Thoracic aorta (tissue), 2 donors: ENCODE measurements at regions not wholly inside any gene's neighbourhood (a gene's known extent, or its start where the extent isn't known, plus 50 kb on each side); places are given as distances from the start of the nearest gene placed in this dataset.

Experiments
- ATAC-seq: fragments of 150-250 bp; one replicate; pipeline ENCODE4 v1.8.0; 2017; ENCODE audit warnings: low read depth; ENCODE audit not compliant: insufficient number of reproducible peaks, low FRiP score
- DNase-seq: peaks from one replicate; pipeline ENCODE4 v3.0.0-alpha.2; 2020; ENCODE audit warnings: low spot score
- H3K27ac ChIP-seq, 2 donors: fragments of 200-600 bp; sonication (generic); 1 replicate in 1 of 2; 2 replicates in 1 of 2; pipeline ENCODE4 v1.5.1; 2016; ENCODE audit warnings: mild to moderate bottlenecking in 2 of 2, moderate library complexity in 2 of 2
- H3K27me3 ChIP-seq: fragments of 200-600 bp; sonication (generic); replicated peaks from 2 replicates; pipeline ENCODE4 v1.6.0; 2016; ENCODE audit warnings: mild to moderate bottlenecking; ENCODE audit not compliant: insufficient read depth
- H3K36me3 ChIP-seq: fragments of 200-600 bp; sonication (generic); one replicate; pipeline ENCODE4 v1.5.1; 2016
- H3K4me1 ChIP-seq, 2 donors: fragments of 200-600 bp; sonication (generic); 1 replicate in 1 of 2; 2 replicates in 1 of 2; pipeline versions ENCODE4 v1.5.1 to v1.6.0; 2016; ENCODE audit warnings: low read depth in 2 of 2, mild to moderate bottlenecking in 1 of 2; ENCODE audit not compliant: control insufficient read depth in 1 of 2
- H3K4me3 ChIP-seq: fragments of 200-600 bp; sonication (generic); 2 replicates; pipeline ENCODE4 v1.5.1; 2016; ENCODE audit warnings: mild to moderate bottlenecking
- H3K9me3 ChIP-seq: fragments of 200-600 bp; sonication (generic); 2 replicates; pipeline ENCODE4 v1.5.1; 2016
- TF ChIP-seq, protein P1 (sequence below): fragments of 200-600 bp; sonication (generic); IDR thresholded peaks from one replicate; pipeline ENCODE4 v1.5.1; 2019; ENCODE audit warnings: antibody characterized with exemption

DNA sequence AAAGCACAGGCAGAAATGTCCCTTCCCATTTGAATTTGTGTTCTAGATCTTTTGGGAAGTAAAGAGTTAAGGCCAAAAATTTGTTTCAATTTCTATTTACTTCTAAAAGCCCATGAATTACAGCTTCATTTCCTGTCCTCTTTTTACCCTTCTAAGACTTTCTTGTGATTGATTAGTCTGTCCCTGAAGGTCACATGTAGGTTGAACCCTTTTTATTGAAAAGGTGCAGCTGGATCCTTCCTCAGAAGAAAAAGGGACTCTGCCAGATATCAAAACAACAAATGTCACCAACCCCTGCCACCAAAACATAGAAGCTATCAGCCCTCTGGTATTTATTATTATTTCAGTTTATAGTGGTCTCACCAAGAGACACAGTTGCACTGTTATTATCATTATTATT, 424.9 kb upstream of the DPP6 start:
- no peak overlapping the region for H3K4me3 ChIP-seq
- no peaks in the 10 kb centered on the region for H3K27me3 ChIP-seq
- ATAC-seq = no peak
- DNase-seq = no peak
- H3K27ac ChIP-seq = no peak overlapping the region
- no peaks in the 10 kb centered on the region for H3K4me1 ChIP-seq
- H3K9me3 ChIP-seq = no peaks in the 10 kb centered on the region
- H3K36me3 ChIP-seq = no peaks in the 10 kb centered on the region
- TF ChIP-seq, protein P1, sequence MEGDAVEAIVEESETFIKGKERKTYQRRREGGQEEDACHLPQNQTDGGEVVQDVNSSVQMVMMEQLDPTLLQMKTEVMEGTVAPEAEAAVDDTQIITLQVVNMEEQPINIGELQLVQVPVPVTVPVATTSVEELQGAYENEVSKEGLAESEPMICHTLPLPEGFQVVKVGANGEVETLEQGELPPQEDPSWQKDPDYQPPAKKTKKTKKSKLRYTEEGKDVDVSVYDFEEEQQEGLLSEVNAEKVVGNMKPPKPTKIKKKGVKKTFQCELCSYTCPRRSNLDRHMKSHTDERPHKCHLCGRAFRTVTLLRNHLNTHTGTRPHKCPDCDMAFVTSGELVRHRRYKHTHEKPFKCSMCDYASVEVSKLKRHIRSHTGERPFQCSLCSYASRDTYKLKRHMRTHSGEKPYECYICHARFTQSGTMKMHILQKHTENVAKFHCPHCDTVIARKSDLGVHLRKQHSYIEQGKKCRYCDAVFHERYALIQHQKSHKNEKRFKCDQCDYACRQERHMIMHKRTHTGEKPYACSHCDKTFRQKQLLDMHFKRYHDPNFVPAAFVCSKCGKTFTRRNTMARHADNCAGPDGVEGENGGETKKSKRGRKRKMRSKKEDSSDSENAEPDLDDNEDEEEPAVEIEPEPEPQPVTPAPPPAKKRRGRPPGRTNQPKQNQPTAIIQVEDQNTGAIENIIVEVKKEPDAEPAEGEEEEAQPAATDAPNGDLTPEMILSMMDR = no peak

DNA sequence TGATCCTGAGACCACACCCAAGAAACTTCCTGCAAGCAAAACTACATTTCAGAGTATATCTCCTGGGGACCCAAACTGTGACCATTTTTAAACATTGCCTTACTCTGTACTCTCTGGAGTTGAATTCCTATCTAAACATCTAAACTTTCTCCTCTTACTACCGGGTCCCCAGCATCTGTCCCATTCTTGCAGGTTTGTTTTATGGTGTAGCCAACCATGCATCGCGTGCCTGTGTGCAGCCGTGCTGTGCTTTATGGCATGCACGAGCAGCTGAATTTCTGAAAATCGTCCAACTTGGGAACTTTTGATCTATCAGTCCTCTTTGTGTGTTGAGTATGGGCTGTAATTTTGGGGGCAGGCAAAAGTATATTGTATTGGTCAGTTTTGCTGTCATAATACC, 423.8 kb upstream of the DPP6 start:
- TF ChIP-seq, protein P1 = no peak
- ATAC-seq (no peak), DNase-seq (no peak)
- Histone ChIP-seq H3K9me3 (no peaks in the 10 kb centered on the region), H3K4me3 (no peak overlapping the region), H3K36me3 (no peaks in the 10 kb centered on the region), H3K27ac (no peak overlapping the region), H3K27me3 (no peaks in the 10 kb centered on the region), H3K4me1 (no peaks in the 10 kb centered on the region)

DNA sequence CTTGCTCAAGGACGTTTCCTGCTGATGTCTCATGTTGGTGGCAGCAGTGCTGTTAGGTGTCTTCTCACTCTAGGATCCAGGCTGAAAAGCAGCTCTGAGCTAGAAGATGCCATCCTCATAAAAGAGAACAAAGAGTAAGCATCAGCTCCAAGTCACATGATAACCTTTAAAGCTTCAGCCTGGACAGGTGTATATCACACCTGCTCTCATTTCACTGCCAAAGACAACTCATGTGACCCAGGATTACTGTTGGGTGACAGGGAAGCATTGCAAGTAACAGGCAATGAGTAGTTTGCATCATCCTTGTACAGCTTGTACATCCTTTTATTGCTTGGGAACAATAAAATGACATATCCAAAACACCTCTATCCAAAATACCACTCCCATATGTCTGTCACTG, 423.4 kb upstream of the DPP6 start:
- H3K27me3 ChIP-seq = no peaks in the 10 kb centered on the region
- H3K9me3 ChIP-seq = no peaks in the 10 kb centered on the region
- H3K4me1 ChIP-seq = no peaks in the 10 kb centered on the region
- ATAC-seq = no peak
- TF ChIP-seq, protein P1 = no peak
- H3K27ac ChIP-seq = no peak overlapping the region
- H3K4me3 ChIP-seq = no peak overlapping the region
- DNase-seq = no peak
- H3K36me3 ChIP-seq = no peaks in the 10 kb centered on the region

DNA sequence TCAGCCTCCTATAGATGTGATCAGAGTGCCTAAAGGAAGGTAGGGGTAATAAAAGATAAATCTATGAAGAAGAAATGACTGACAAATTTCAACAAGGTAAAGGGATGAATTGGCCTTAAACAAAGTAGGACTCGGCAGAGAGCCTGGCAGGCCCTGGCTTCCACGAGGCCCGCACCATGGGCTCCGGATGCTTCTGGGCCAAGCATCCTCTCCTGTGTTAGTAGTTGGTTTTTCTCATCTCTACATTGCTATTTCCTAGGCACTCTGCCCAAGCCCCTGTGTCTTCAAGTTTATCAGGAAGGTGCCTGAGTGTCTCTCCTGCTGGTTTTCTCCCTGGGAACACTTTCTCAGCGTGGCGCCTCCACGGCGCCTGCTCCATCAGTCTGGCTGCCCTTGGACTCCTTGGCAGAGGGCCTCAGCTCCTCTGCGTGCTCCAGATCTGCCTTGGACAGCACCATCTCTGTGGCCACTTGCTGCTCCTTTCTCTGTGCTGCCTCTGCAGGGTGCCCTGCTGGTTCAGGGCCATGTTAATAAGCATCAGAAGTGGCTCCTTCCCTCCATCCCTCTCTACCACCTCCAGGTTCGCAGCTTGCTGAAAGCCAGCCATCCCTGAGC, 413.3 kb upstream of the DPP6 start:
- Histone ChIP-seq H3K4me3 (no peak overlapping the region), H3K9me3 (peaks cover 4% of the 10 kb centered on the region), H3K27me3 (no peaks in the 10 kb centered on the region), H3K4me1 (no peaks in the 10 kb centered on the region), H3K36me3 (no peaks in the 10 kb centered on the region), H3K27ac (no peak overlapping the region)
- ATAC-seq (no peak), DNase-seq (no peak)
- TF ChIP-seq, protein P1 = no peak

DNA sequence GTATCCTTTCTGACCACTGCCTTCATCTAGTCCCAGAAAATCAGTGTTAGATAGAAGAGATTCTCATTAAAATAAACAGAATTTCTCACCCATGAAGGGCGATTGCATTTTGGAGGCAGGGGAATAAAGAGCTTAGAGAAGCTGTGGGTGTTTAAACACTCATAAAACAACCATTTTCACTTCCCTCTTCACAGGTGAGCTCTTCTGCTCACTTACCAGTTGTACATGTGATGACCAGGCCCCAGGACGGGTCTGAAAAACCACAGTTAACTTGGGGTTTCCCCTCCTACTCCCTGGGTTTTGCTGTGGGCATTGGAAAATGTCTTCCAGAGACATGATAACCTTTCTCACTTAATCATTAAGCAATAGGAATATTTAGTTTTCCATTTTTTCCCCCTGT, 411.6 kb upstream of the DPP6 start:
- no peak for ATAC-seq
- TF ChIP-seq, protein P1 = no peak
- DNase-seq = no peak
- no peak overlapping the region for H3K4me3 ChIP-seq
- no peaks in the 10 kb centered on the region for H3K4me1 ChIP-seq
- peaks cover 4% of the 10 kb centered on the region for H3K9me3 ChIP-seq
- H3K36me3 ChIP-seq = no peaks in the 10 kb centered on the region
- H3K27me3 ChIP-seq = no peaks in the 10 kb centered on the region
- H3K27ac ChIP-seq = no peak overlapping the region
